Vagina (tissue), 2 donors: ENCODE measurements at regions not wholly inside any gene's neighbourhood (a gene's known extent, or its start where the extent isn't known, plus 50 kb on each side); places are given as distances from the start of the nearest gene placed in this dataset.

Source experiments
- DNase-seq, 2 donors: peaks; one replicate each; pipeline ENCODE4 v3.0.0-alpha.2; 2017; ENCODE audit errors: extremely low spot score in 2 of 2
- H3K27ac ChIP-seq: fragments of 200-600 bp; sonication (generic); one replicate; pipeline ENCODE4 v1.5.1; 2019
- H3K27me3 ChIP-seq: fragments of 200-600 bp; sonication (generic); one replicate; pipeline ENCODE4 v1.5.1; 2019
- H3K36me3 ChIP-seq, 2 donors: fragments of 200-600 bp; sonication (generic); one replicate each; pipeline ENCODE4 v1.5.1; 2017 to 2019
- H3K4me1 ChIP-seq: fragments of 200-600 bp; sonication (generic); one replicate; pipeline ENCODE4 v1.5.1; 2019
- H3K4me3 ChIP-seq, 2 donors: fragments of 200-600 bp; sonication (generic); 1 replicate in 1 of 2; 2 replicates in 1 of 2; pipeline ENCODE4 v1.5.1; 2016 to 2019
- H3K9me3 ChIP-seq: fragments of 200-600 bp; sonication (generic); one replicate; pipeline ENCODE4 v1.5.1; 2019
- CTCF ChIP-seq, 3 experiments: fragments of 450-650 bp in 2 of 3; fragments of 200-600 bp in 1 of 3; sonication (generic) in 1 of 3; IDR thresholded peaks; one replicate each; pipeline ENCODE4 v1.5.1; 2017 to 2019; ENCODE audit warnings: antibody characterized with exemption in 3 of 3, mild to moderate bottlenecking in 2 of 3, moderate library complexity in 2 of 3
- POLR2A ChIP-seq, 2 donors: fragments of 450-650 bp; IDR thresholded peaks; one replicate each; pipeline ENCODE4 v1.6.1; 2017; ENCODE audit warnings: antibody characterized with exemption in 2 of 2, mild to moderate bottlenecking in 2 of 2, moderate library complexity in 2 of 2
- POLR2AphosphoS5 ChIP-seq, 2 donors: sonication (generic); formaldehyde crosslinking; IDR thresholded peaks; one replicate each; pipeline ENCODE4 v1.9.0; 2017; ENCODE audit warnings: antibody characterized with exemption in 2 of 2, mild to moderate bottlenecking in 2 of 2, low read depth in 1 of 2; ENCODE audit not compliant: insufficient read depth in 1 of 2
- intact Hi-C: fragments of 100-400 bp; cut with DNase I; formaldehyde crosslinking; loops from one replicate; pipeline ENCODE4 v1.15.1; 2023

GRCh38 chr5:57417971-57418370 lies 64.6 kb downstream of the ACTBL2 start:
- Histone ChIP-seq H3K27me3 (no peaks in the 10 kb centered on the region), H3K36me3 (no peaks in the 10 kb centered on the region), H3K4me1 (no peaks in the 10 kb centered on the region), H3K9me3 (no peaks in the 10 kb centered on the region), H3K4me3 (no peak overlapping the region), H3K27ac (no peak overlapping the region)
- intact Hi-C loops = no loop called here
- TF ChIP-seq POLR2A (IDR thresholded peaks at IDR 0.05) (no peak), CTCF (IDR thresholded peaks at IDR 0.05) (no peak), POLR2AphosphoS5 (IDR thresholded peaks at IDR 0.05; ENCODE audit: insufficient read depth in 1 of 2, low read depth in 1 of 2) (no peak)
- DNase-seq = no peak

- Histone ChIP-seq H3K27ac (no peak overlapping the region), H3K4me3 (no peak overlapping the region), H3K9me3 (no peaks in the 10 kb centered on the region), H3K36me3 (no peaks in the 10 kb centered on the region), H3K27me3 (no peaks in the 10 kb centered on the region), H3K4me1 (no peaks in the 10 kb centered on the region)
- no peak for DNase-seq
- intact Hi-C loops = no loop called here
- no peak for TF ChIP-seq CTCF (IDR thresholded peaks at IDR 0.05)
These were observed 65.3 kb downstream of the ACTBL2 start for GRCh38 chr5:57417320-57417719.

- Histone ChIP-seq H3K27ac (no peak overlapping the region), H3K4me3 (no peak overlapping the region), H3K36me3 (no peaks in the 10 kb centered on the region), H3K9me3 (no peaks in the 10 kb centered on the region), H3K27me3 (no peaks in the 10 kb centered on the region), H3K4me1 (no peaks in the 10 kb centered on the region)
- DNase-seq = no peak
- no peak for TF ChIP-seq POLR2A (IDR thresholded peaks at IDR 0.05)
- TF ChIP-seq CTCF (IDR thresholded peaks at IDR 0.05) = no peak
- no peak for TF ChIP-seq POLR2AphosphoS5 (IDR thresholded peaks at IDR 0.05; ENCODE audit: insufficient read depth in 1 of 2, low read depth in 1 of 2)
- intact Hi-C loops = no loop called here
These were observed 66.2 kb downstream of the ACTBL2 start for GRCh38 chr5:57416278-57416994.

- Histone ChIP-seq H3K4me3 (no peak overlapping the region), H3K9me3 (no peaks in the 10 kb centered on the region), H3K36me3 (no peaks in the 10 kb centered on the region), H3K27ac (no peak overlapping the region), H3K4me1 (no peaks in the 10 kb centered on the region), H3K27me3 (no peaks in the 10 kb centered on the region)
- intact Hi-C loops = no loop called here
- DNase-seq = no peak
- TF ChIP-seq CTCF (IDR thresholded peaks at IDR 0.05) = no peak
- TF ChIP-seq POLR2A (IDR thresholded peaks at IDR 0.05) = no peak
- TF ChIP-seq POLR2AphosphoS5 (IDR thresholded peaks at IDR 0.05; ENCODE audit: insufficient read depth in 1 of 2, low read depth in 1 of 2) = no peak
These were observed 67.8 kb downstream of the ACTBL2 start for GRCh38 chr5:57414857-57415256.

- Histone ChIP-seq H3K4me3 (no peak overlapping the region), H3K9me3 (no peaks in the 10 kb centered on the region), H3K36me3 (no peaks in the 10 kb centered on the region), H3K4me1 (no peaks in the 10 kb centered on the region), H3K27ac (no peak overlapping the region), H3K27me3 (no peaks in the 10 kb centered on the region)
- intact Hi-C loops = no loop called here
- TF ChIP-seq POLR2A (IDR thresholded peaks at IDR 0.05) (no peak), POLR2AphosphoS5 (IDR thresholded peaks at IDR 0.05; ENCODE audit: insufficient read depth in 1 of 2, low read depth in 1 of 2) (no peak), CTCF (IDR thresholded peaks at IDR 0.05) (no peak)
- DNase-seq = no peak
These were observed 68.4 kb downstream of the ACTBL2 start for GRCh38 chr5:57414191-57414590.
